Right lobe of liver (tissue), 4 donors: ENCODE measurements at regions not wholly inside any gene's neighbourhood (a gene's known extent, or its start where the extent isn't known, plus 50 kb on each side); places are given as distances from the start of the nearest gene placed in this dataset.

ENCODE experiments used
- CTCF ChIP-seq, 4 donors: fragments of 200-600 bp in 3 of 4; fragments of 450-650 bp in 1 of 4; IDR thresholded peaks; one replicate each; pipeline versions ENCODE4 v1.5.1 to v1.8.0; 2016 to 2022; ENCODE audit warnings: antibody characterized with exemption in 4 of 4, mild to moderate bottlenecking in 2 of 4
- POLR2A ChIP-seq: fragments of 450-650 bp; IDR thresholded peaks from one replicate; pipeline ENCODE4 v1.6.1; 2017; ENCODE audit warnings: antibody characterized with exemption, mild to moderate bottlenecking
- donor health status: DM: no; HTN: no; CAD: no.
- donor health status: DM: no; HTN: no; CAD: no.
- donor health status: DM: no; HTN: yes; CAD: no.

DNA sequence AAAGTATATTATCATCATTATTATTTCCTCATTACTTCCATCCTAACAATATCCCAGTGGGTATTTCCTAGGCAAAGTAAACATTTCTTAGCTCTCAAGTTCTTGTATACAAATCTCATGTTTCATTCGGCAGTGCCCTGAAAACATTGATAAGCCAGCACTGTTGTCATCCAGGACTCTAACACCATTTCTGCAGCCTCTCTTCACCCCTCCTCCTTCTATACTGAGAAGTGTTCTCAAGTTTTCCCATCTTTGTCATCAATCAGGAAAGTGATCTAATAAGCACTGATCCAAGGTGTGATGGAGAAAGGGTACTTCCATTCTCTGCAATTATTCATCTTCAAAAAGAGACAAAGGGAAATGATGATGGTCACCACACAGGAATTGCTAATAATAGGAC is 168.4 kb upstream of the CCDC54 start:
- TF ChIP-seq POLR2A: no peak
- TF ChIP-seq CTCF (IDR thresholded peaks at IDR 0.05): no peak
